HEK293 (cell line): ENCODE measurements at regions not wholly inside any gene's neighbourhood (a gene's known extent, or its start where the extent isn't known, plus 50 kb on each side); places are given as distances from the start of the nearest gene placed in this dataset.

Experiments
- CTCF ChIA-PET: fragments of 350-600 bp; formaldehyde crosslinking; extraction: SDS; loops from one replicate; lab custom pipeline; 2021; ENCODE audit warnings: antibody characterized with exemption; lab: Yijun Ruan, JAX
- POLR2A ChIA-PET: fragments of 300-600 bp; formaldehyde crosslinking; extraction: SDS; loops from one replicate; lab custom pipeline; 2020; ENCODE audit warnings: antibody characterized with exemption, inconsistent platforms; lab: Yijun Ruan, JAX
- H3K27ac ChIP-seq: fragments of 200-500 bp; sonication (Bioruptor generic); 2 replicates; pipeline ENCODE4 v1.5.1; 2014; ENCODE audit warnings: low read depth, low read length, control low read depth, inconsistent platforms; ENCODE audit errors: extremely low read depth
- H3K36me3 ChIP-seq, 2 experiments: fragments of 200-500 bp in 1 of 2; sonication (Bioruptor generic) in 1 of 2; 1 replicate in 1 of 2; 2 replicates in 1 of 2; pipeline ENCODE4 v1.5.1; 2014 to 2017; ENCODE audit warnings: inconsistent platforms in 2 of 2, low read length in 2 of 2; ENCODE audit not compliant: control insufficient read depth in 2 of 2, insufficient read depth in 1 of 2
- H3K4me1 ChIP-seq: fragments of 200-500 bp; sonication (Bioruptor generic); 2 replicates; pipeline ENCODE4 v1.5.1; 2014; ENCODE audit warnings: mild to moderate bottlenecking, low read length, inconsistent platforms; ENCODE audit not compliant: control insufficient read depth, insufficient read depth
- H3K4me3 ChIP-seq: 2 replicates; pipeline ENCODE4 v1.5.1; 2011; ENCODE audit warnings: low read depth, mild to moderate bottlenecking, control low read depth, low read length, moderate library complexity
- H3K9me3 ChIP-seq: fragments of 200-500 bp; sonication (Bioruptor generic); 2 replicates; pipeline ENCODE4 v1.5.1; 2014; ENCODE audit warnings: low read depth, low read length, inconsistent platforms; ENCODE audit not compliant: control insufficient read depth, insufficient read depth
- HOXC10 ChIP-seq: sonication (generic); formaldehyde crosslinking; IDR thresholded peaks from 2 replicates; pipeline ENCODE4 v1.8.1; 2023; ENCODE audit warnings: mild to moderate bottlenecking, missing genetic modification reagents
- KLF10 ChIP-seq: fragments of 450-650 bp; IDR thresholded peaks from 2 replicates; pipeline ENCODE4 v1.5.1; 2018; ENCODE audit warnings: missing biosample characterization, mild to moderate bottlenecking, missing genetic modification characterization
- SCRT1 ChIP-seq: fragments of 450-650 bp; formaldehyde crosslinking; IDR thresholded peaks from 2 replicates; pipeline ENCODE4 v1.5.1; 2016; ENCODE audit warnings: missing biosample characterization, missing genetic modification characterization, borderline replicate concordance
- TRIM28 ChIP-seq: IDR thresholded peaks from 2 replicates; pipeline ENCODE4 v1.6.1; 2011; ENCODE audit warnings: low read length, control low read depth, borderline replicate concordance
- ZBTB10 ChIP-seq: fragments of 450-650 bp; formaldehyde crosslinking; IDR thresholded peaks from 2 replicates; pipeline ENCODE4 v1.5.1; 2016; ENCODE audit warnings: missing biosample characterization, missing genetic modification characterization
- ZBTB17 ChIP-seq: fragments of 450-650 bp; formaldehyde crosslinking; IDR thresholded peaks from 2 replicates; pipeline ENCODE4 v1.5.1; 2016; ENCODE audit warnings: missing biosample characterization, missing genetic modification characterization
- ZIC2 ChIP-seq: fragments of 450-650 bp; formaldehyde crosslinking; IDR thresholded peaks from 2 replicates; pipeline ENCODE4 v1.5.1; 2016; ENCODE audit warnings: missing biosample characterization, missing genetic modification characterization
- ZNF138 ChIP-seq: fragments of 450-650 bp; formaldehyde crosslinking; IDR thresholded peaks from 2 replicates; pipeline ENCODE4 v1.5.1; 2016; ENCODE audit warnings: missing biosample characterization, missing genetic modification characterization, borderline replicate concordance
- ZNF146 ChIP-seq: fragments of 450-650 bp; formaldehyde crosslinking; IDR thresholded peaks from 2 replicates; pipeline ENCODE4 v1.5.1; 2016; ENCODE audit warnings: missing biosample characterization, missing genetic modification characterization
- ZNF366 ChIP-seq: fragments of 450-650 bp; formaldehyde crosslinking; conservative IDR thresholded peaks from 2 replicates; pipeline ENCODE4 v1.5.1; 2016; ENCODE audit warnings: missing biosample characterization, missing genetic modification characterization
- ZNF37A ChIP-seq: fragments of 450-650 bp; IDR thresholded peaks from 2 replicates; pipeline ENCODE4 v1.5.1; 2018; ENCODE audit warnings: missing biosample characterization, missing genetic modification characterization
- ZNF404 ChIP-seq: fragments of 450-650 bp; formaldehyde crosslinking; IDR thresholded peaks from 2 replicates; pipeline ENCODE4 v1.5.1; 2017; ENCODE audit warnings: missing biosample characterization, missing genetic modification characterization
- ZNF529 ChIP-seq: fragments of 450-650 bp; formaldehyde crosslinking; IDR thresholded peaks from 2 replicates; pipeline ENCODE4 v1.5.1; 2017; ENCODE audit warnings: missing genetic modification characterization, missing biosample characterization; ENCODE audit not compliant: insufficient replicate concordance
- ZNF791 ChIP-seq: fragments of 450-650 bp; formaldehyde crosslinking; IDR thresholded peaks from 2 replicates; pipeline ENCODE4 v1.5.1; 2016; ENCODE audit warnings: missing biosample characterization, missing genetic modification characterization
- TF ChIP-seq, protein P1 (sequence below): sonication (generic); formaldehyde crosslinking; IDR thresholded peaks from 2 replicates; pipeline ENCODE4 v1.8.1; 2022; ENCODE audit warnings: mild to moderate bottlenecking, moderate library complexity, missing genetic modification reagents
- TF ChIP-seq, protein P2 (sequence below): fragments of 450-650 bp; formaldehyde crosslinking; IDR thresholded peaks from 2 replicates; pipeline ENCODE4 v1.5.1; 2016; ENCODE audit warnings: missing biosample characterization, missing genetic modification characterization, borderline replicate concordance

DNA sequence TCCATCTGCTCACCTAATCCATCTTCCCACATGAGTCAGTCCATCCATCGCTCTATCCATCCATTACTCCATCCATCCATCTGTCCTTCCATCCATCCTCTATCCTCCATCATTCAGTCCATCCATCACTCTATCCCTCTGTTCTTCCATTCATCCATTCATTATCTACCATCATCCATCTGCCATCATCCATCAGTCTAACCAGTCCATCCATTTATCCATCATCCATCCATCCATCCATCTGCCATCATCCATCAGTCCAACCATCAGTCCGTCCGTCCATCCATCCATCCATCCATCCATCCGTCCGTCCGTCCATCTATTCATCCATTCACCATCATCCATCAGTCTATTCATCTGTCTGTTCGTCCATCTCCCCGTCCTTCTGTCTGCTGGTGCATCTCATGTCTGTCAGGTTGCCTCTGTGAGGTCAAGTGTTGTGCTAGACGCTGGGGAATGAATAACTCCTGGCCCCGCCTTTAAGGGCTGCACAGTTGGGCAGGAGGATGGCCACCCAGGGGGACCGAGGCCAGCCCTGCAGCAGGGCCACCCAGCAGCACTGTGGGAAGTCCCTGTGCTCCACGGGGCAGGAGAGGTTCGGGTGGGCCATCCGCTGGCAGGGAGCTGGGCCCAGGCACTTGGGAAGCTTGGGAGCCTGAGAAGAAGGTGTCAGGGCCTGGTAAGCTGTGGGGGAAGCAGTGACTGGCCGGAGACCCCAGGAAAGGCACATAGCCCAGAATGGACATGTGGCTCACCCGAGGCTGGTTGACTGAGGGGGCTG is 137.1 kb downstream of the CTTN start:
- Histone ChIP-seq H3K4me3 (no peak overlapping the region), H3K27ac (no peak overlapping the region), H3K36me3 (no peaks in the 10 kb centered on the region)
- ChIA-PET POLR2A (no interaction called here), CTCF (interaction anchor here (0.7 kb wide), 1 partner anchor 8 kb away, joined by 4 read pairs; no protein-coding TSS in a partner anchor)
- TF ChIP-seq ZIC2 (tag by site-specific recombination) (0 out of 2 replicates have a peak, but pooled peaks have one; percentile 8), ZNF366 (tag by site-specific recombination) (peak; percentile 92), ZBTB17 (tag by site-specific recombination) (peak; percentile 96), ZBTB10 (tag by site-specific recombination) (no peak)
- TF ChIP-seq, all 188 proteins: peak for 3
- Histone ChIP-seq H3K4me1 (no peaks in the 10 kb centered on the region), H3K9me3 (no peaks in the 10 kb centered on the region)

- Histone ChIP-seq H3K36me3 (no peaks in the 10 kb centered on the region), H3K4me3 (no peak overlapping the region), H3K9me3 (no peaks in the 10 kb centered on the region), H3K4me1 (no peaks in the 10 kb centered on the region), H3K27ac (no peak overlapping the region)
- TF ChIP-seq KLF10 (tag by site-specific recombination) (no peak), ZNF146 (tag by site-specific recombination) (peak; percentile 13; the same call in 1 of the 2 replicates)
- POLR2A ChIA-PET = no interaction called here
- CTCF ChIA-PET = interaction anchor here (0.7 kb wide), 1 partner anchor 9 kb away, joined by 4 read pairs; no protein-coding TSS in a partner anchor
Observed at GRCh38 chr11:70536051-70536877, 137.9 kb downstream of the CTTN start.

DNA sequence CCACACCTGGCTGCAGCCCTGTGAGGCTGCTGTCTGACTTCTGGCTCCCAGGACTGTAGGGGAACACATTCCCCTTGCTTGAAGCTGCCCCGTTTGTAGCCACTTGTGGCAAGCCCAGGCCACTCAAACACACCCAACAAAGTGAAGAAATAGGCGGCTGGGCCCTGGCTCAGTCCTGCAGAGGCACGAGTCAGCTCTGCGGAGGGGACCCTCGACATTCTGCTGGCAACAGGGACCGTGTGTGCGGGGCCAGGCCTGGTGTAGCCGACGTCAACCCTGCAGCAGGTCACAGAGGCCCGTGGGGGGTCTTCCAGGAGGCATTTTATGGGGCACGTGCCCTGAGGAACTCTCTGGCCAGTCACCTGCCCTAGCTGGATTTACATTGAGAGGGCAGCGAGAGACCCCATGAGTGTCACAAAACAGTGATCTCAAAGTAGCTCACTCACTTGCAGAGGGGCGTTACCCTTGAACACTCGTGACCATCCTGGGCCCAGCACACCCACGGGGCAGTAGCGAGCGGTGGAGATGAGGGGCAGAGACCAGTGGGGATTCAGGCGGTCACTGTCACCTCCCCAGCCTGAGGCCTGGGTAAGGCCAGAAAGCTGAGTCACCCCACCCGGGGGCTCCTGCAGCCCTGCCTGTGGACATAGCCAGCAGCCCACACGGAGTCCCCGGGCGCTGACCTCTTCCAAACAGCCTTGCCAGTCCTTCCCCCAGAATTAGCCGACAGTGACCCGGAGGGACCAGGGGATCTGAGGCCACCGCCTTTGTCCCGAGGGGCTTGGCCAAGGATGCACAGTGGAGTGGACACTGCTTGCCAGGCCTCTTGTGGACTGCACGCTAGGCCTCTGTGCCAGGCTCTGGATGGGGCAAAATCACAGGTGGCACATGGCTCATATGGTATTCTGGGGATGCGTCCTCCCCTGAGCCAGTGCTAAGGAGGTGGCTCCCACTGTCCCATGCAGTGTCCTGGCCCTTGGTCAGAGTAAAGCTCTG is 139.5 kb downstream of the CTTN start:
- no peaks in the 10 kb centered on the region for H3K36me3 ChIP-seq
- H3K4me1 ChIP-seq = no peaks in the 10 kb centered on the region
- H3K27ac ChIP-seq = no peak overlapping the region
- H3K9me3 ChIP-seq = no peaks in the 10 kb centered on the region
- ChIA-PET POLR2A (no interaction called here), CTCF (no interaction called here)
- H3K4me3 ChIP-seq = no peak overlapping the region
- TF ChIP-seq ZNF529 (tag by site-specific recombination) (no peak), ZNF37A (tag by site-specific recombination) (no peak), ZNF791 (no peak), ZNF138 (tag by site-specific recombination) (no peak), SCRT1 (tag by site-specific recombination) (no peak), HOXC10 (CRISPR knock-in tag) (no peak), TRIM28 (no peak), ZNF404 (no peak)
- TF ChIP-seq, protein P1, sequence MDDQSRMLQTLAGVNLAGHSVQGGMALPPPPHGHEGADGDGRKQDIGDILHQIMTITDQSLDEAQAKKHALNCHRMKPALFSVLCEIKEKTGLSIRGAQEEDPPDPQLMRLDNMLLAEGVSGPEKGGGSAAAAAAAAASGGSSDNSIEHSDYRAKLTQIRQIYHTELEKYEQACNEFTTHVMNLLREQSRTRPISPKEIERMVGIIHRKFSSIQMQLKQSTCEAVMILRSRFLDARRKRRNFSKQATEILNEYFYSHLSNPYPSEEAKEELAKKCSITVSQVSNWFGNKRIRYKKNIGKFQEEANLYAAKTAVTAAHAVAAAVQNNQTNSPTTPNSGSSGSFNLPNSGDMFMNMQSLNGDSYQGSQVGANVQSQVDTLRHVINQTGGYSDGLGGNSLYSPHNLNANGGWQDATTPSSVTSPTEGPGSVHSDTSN (CRISPR knock-in tag) = no peak
- TF ChIP-seq, protein P2, sequence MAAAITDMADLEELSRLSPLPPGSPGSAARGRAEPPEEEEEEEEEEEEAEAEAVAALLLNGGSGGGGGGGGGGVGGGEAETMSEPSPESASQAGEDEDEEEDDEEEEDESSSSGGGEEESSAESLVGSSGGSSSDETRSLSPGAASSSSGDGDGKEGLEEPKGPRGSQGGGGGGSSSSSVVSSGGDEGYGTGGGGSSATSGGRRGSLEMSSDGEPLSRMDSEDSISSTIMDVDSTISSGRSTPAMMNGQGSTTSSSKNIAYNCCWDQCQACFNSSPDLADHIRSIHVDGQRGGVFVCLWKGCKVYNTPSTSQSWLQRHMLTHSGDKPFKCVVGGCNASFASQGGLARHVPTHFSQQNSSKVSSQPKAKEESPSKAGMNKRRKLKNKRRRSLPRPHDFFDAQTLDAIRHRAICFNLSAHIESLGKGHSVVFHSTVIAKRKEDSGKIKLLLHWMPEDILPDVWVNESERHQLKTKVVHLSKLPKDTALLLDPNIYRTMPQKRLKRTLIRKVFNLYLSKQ = no peak
